GM12874 (cell line): ENCODE measurements at regions not wholly inside any gene's neighbourhood (a gene's known extent, or its start where the extent isn't known, plus 50 kb on each side); places are given as distances from the start of the nearest gene placed in this dataset.

Source experiments
- TF ChIP-seq, protein P1 (sequence below): IDR thresholded peaks from 2 replicates; pipeline ENCODE4 v1.5.1; 2011; ENCODE audit warnings: low read depth, mild to moderate bottlenecking, control low read depth, low read length, moderate library complexity; ENCODE audit not compliant: insufficient read depth

DNA sequence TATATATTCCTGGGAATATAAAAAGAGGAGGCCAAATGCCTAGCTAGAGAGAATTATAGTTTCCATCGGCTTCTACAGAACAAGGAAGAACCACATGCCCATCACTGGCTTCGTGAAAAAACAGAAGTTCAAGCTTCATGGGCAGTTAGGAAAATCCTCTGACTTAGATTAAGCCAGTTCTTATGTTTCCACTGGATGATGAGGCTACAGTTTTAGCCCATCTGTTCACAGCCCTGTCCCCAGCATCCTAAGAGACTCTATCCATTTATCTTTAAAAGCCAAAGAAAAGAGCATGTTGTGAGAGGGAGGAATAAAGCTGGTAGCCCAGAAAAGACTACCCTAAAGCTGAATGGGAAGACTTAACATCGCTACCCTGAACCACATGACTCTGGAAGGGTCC is 285.5 kb upstream of the WWC1 start:
- TF ChIP-seq, protein P1, sequence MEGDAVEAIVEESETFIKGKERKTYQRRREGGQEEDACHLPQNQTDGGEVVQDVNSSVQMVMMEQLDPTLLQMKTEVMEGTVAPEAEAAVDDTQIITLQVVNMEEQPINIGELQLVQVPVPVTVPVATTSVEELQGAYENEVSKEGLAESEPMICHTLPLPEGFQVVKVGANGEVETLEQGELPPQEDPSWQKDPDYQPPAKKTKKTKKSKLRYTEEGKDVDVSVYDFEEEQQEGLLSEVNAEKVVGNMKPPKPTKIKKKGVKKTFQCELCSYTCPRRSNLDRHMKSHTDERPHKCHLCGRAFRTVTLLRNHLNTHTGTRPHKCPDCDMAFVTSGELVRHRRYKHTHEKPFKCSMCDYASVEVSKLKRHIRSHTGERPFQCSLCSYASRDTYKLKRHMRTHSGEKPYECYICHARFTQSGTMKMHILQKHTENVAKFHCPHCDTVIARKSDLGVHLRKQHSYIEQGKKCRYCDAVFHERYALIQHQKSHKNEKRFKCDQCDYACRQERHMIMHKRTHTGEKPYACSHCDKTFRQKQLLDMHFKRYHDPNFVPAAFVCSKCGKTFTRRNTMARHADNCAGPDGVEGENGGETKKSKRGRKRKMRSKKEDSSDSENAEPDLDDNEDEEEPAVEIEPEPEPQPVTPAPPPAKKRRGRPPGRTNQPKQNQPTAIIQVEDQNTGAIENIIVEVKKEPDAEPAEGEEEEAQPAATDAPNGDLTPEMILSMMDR = no peak

DNA sequence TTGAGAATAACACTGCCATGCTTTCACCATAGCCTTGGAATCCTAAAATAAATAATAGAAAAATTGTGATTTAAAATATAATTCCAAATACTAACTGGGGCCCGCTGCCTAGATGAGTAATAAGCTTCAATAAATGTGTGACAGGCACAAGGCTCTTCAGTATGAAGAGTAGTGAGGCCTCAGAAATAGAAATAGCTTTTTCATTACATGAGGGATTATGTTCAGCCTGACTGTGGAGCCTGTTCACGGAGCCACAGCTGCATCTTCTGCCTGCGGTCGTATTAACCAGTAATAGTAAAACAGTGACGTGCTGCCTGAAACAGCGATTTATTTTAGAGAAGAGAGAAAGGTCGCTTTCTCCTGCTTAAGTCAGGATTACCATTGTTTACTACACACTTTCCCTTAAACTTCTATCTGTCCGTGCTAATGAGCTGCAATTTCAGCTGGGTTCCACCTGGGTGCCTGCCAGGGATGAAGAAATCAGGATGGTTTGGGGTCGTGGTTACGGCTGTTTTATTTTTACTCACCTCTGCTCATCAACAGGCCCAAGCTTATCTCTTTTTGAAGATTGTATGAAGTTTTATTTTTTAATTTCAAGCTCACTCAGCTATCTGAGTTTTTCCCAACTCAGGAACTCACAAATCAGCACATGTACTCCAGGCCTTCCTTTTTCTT is 284.9 kb upstream of the WWC1 start:
- TF ChIP-seq, protein P1 = no peak

DNA sequence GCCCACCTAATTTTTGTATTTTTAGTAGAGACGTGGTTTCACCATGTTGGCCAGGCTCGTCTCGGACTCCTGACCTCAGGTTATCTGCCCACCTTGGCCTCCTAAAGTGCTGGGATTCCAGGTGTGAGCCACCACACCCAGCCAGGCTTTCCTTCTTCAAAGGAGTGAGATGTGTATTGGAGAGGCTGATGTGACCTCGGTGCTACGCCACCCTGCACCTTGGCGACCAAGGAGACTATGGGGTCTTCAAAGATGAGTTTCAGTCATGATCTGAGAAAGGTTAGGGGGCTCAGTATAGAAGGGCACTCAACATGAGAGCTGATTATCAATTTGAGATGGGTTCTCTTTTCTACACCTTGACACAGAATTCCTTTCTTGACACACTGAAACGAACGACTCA is 284.2 kb upstream of the WWC1 start:
- TF ChIP-seq, protein P1 = no peak

DNA sequence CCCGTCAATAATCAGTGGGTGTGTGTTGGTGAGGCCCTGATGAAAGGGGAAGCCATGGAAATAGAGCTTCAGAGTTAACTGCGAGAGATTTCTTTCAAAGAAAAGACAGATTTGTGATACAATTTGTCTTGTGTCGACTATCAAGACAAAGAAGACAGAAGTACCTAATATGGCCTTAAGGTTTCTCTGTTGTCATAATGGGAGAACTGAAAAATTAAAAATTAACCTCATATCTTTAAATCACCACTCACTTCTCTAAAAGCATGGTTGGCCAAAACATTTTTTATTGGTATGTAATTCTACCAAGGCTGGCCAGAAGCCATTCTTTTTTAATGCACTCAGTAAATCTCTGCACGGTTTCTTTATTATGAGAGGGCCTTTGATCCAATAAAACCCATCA is 282.9 kb upstream of the WWC1 start:
- TF ChIP-seq, protein P1 = no peak

DNA sequence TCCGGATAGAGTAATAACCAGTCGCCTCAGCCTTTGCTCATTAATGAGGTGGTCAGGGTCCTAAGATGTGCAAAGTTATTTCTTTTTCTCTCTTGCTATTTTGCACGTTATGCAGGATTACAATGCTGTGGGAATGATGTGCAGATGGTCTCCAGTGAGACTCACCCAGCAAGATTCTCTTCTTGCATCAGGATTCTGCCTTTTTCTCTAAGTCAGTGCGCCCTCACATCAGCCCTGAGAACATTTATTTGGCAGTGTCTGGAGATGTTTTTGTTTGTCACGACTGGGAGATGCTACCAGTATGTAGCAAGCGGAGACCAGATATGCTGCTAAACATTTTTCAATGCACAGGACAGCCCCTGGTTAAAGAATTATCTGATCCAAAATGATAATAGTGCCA is 280.3 kb upstream of the WWC1 start:
- TF ChIP-seq, protein P1 = no peak

DNA sequence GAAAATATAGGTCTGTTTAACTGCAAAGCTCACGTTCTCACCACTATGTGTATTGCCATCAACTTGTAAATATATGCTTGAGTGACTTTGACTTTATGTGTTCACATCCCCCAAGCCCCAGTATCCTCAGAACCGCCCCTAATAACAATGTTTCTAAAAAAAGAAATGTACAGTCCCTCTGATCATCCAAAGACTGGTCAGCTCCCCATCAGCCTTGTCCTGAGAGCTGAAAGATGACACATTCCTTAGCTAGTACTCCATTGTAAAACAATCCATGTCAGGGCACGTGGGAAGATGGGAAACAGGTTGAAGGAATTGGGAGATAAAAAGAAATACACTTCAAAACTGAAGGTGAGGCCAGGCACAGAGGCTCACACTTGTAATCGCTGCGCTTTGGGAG is 279.4 kb upstream of the WWC1 start:
- TF ChIP-seq, protein P1 = no peak

DNA sequence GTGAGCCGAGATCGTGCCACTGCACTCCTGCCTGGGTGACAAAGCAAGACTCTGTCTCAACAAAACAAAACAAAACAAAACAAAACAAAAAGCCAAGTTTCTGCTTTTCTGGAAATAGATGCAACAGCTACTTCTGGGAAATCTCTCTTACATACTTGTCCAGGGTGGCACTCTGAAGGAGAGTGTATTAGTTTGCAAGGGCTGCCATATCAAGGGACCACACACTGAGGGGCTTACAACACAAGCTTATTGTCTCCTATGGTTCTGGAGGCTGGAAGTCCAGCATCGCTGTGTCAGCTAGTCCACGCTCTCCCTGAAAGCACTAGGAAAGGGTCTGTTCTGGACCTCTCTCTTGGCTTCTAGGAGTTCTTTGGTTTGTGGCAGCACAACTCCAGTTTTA is 277.9 kb upstream of the WWC1 start:
- TF ChIP-seq, protein P1 = no peak
